ENCODE measurements at regions not wholly inside any gene's neighbourhood (a gene's known extent, or its start where the extent isn't known, plus 50 kb on each side); places are given as distances from the start of the nearest gene placed in this dataset.

- Histone ChIP-seq H3K4me3 (no peak overlapping the region), H3K9ac (ENCODE audit: insufficient read depth in 1 of 2, low read length in 2 of 2) (no peak overlapping the region), H3K27me3 (ENCODE audit: control insufficient read depth in 3 of 3, insufficient read depth in 3 of 3, low read length in 2 of 3) (peaks cover 0 to 3% (median 0%) of the 10 kb centered on the region in 3 donors), H3K36me3 (ENCODE audit: control insufficient read depth in 4 of 4, insufficient read depth in 4 of 4, low read length in 4 of 4) (no peaks in the 10 kb centered on the region), H3K9me3 (ENCODE audit: control insufficient read depth in 4 of 4, insufficient read depth in 3 of 4, low read length in 3 of 4) (peaks cover 0 to 7% (median 2%) of the 10 kb centered on the region in 4 donors), H3K27ac (ENCODE audit: low read depth in 1 of 2, low read length in 1 of 2) (no peak overlapping the region), H3K4me1 (ENCODE audit: control insufficient read depth in 5 of 5, insufficient read depth in 5 of 5, low read length in 5 of 5) (no peaks in the 10 kb centered on the region)
- no peak for DNase-seq
- TF ChIP-seq, protein P1, sequence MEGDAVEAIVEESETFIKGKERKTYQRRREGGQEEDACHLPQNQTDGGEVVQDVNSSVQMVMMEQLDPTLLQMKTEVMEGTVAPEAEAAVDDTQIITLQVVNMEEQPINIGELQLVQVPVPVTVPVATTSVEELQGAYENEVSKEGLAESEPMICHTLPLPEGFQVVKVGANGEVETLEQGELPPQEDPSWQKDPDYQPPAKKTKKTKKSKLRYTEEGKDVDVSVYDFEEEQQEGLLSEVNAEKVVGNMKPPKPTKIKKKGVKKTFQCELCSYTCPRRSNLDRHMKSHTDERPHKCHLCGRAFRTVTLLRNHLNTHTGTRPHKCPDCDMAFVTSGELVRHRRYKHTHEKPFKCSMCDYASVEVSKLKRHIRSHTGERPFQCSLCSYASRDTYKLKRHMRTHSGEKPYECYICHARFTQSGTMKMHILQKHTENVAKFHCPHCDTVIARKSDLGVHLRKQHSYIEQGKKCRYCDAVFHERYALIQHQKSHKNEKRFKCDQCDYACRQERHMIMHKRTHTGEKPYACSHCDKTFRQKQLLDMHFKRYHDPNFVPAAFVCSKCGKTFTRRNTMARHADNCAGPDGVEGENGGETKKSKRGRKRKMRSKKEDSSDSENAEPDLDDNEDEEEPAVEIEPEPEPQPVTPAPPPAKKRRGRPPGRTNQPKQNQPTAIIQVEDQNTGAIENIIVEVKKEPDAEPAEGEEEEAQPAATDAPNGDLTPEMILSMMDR (IDR thresholded peaks at IDR 0.05; ENCODE audit: control extremely low read depth, extremely low read depth): no peak
- WGBS, 2 donors: 75 to 86% methylated on average over 2 of the region's 2 CpGs
- ATAC-seq (ENCODE audit: insufficient read depth, low FRiP score): no peak
Observed at GRCh38 chr3:71865727-71866126, 80.8 kb upstream of the PROK2 start.

- Histone ChIP-seq H3K36me3 (ENCODE audit: control insufficient read depth in 4 of 4, insufficient read depth in 4 of 4, low read length in 4 of 4) (no peaks in the 10 kb centered on the region), H3K4me1 (ENCODE audit: control insufficient read depth in 5 of 5, insufficient read depth in 5 of 5, low read length in 5 of 5) (no peaks in the 10 kb centered on the region), H3K9me3 (ENCODE audit: control insufficient read depth in 4 of 4, insufficient read depth in 3 of 4, low read length in 3 of 4) (peaks cover 0 to 13% (median 3%) of the 10 kb centered on the region in 4 donors), H3K9ac (ENCODE audit: insufficient read depth in 1 of 2, low read length in 2 of 2) (no peak overlapping the region), H3K4me3 (no peak overlapping the region), H3K27me3 (ENCODE audit: control insufficient read depth in 3 of 3, insufficient read depth in 3 of 3, low read length in 2 of 3) (peaks cover 0 to 3% (median 0%) of the 10 kb centered on the region in 3 donors), H3K27ac (ENCODE audit: low read depth in 1 of 2, low read length in 1 of 2) (no peak overlapping the region)
- 73 to 88% methylated on average over 5 of the region's 5 CpGs for WGBS, 2 donors
- TF ChIP-seq, protein P1 (IDR thresholded peaks at IDR 0.05; ENCODE audit: control extremely low read depth, extremely low read depth): no peak
- DNase-seq (no peak), ATAC-seq (ENCODE audit: insufficient read depth, low FRiP score) (no peak)
Observed at GRCh38 chr3:71863563-71864190, 78.7 kb upstream of the PROK2 start.

- Histone ChIP-seq H3K4me1 (ENCODE audit: control insufficient read depth in 5 of 5, insufficient read depth in 5 of 5, low read length in 5 of 5) (no peaks in the 10 kb centered on the region), H3K27me3 (ENCODE audit: control insufficient read depth in 3 of 3, insufficient read depth in 3 of 3, low read length in 2 of 3) (peaks cover 0 to 3% (median 0%) of the 10 kb centered on the region in 3 donors), H3K36me3 (ENCODE audit: control insufficient read depth in 4 of 4, insufficient read depth in 4 of 4, low read length in 4 of 4) (no peaks in the 10 kb centered on the region), H3K27ac (ENCODE audit: low read depth in 1 of 2, low read length in 1 of 2) (no peak overlapping the region), H3K9ac (ENCODE audit: insufficient read depth in 1 of 2, low read length in 2 of 2) (no peak overlapping the region), H3K9me3 (ENCODE audit: control insufficient read depth in 4 of 4, insufficient read depth in 3 of 4, low read length in 3 of 4) (peaks cover 0 to 13% (median 3%) of the 10 kb centered on the region in 4 donors), H3K4me3 (no peak overlapping the region)
- no peak for ATAC-seq (ENCODE audit: insufficient read depth, low FRiP score)
- DNase-seq: no peak
- WGBS, 2 donors: 61 to 66% methylated on average over 2 of the region's 2 CpGs
- TF ChIP-seq, protein P1 (IDR thresholded peaks at IDR 0.05; ENCODE audit: control extremely low read depth, extremely low read depth): no peak
Observed at GRCh38 chr3:71862371-71863140, 77.6 kb upstream of the PROK2 start.
